ENCODE measurements at regions not wholly inside any gene's neighbourhood (a gene's known extent, or its start where the extent isn't known, plus 50 kb on each side); places are given as distances from the start of the nearest gene placed in this dataset.

GRCh38 chr5:88558366-88558765 is 289.7 kb upstream of the TMEM161B start:
- H2BK12ac ChIP-seq (ENCODE audit: low read length), result no peak overlapping the region
- H3K4me2 ChIP-seq (ENCODE audit: low read length), result no peak overlapping the region
- H3K14ac ChIP-seq (ENCODE audit: low read length), result no peak overlapping the region
- no peak overlapping the region for H2AK5ac ChIP-seq (ENCODE audit: low read length)
- no peak overlapping the region for H3K9ac ChIP-seq (ENCODE audit: low read length)
- H4K12ac ChIP-seq (ENCODE audit: low read depth, low read length), result no peak overlapping the region
- no peaks in the 10 kb centered on the region for H3K27me3 ChIP-seq (ENCODE audit: insufficient read depth, low read length)
- no peaks in the 10 kb centered on the region for H3K36me3 ChIP-seq (ENCODE audit: control insufficient read depth in 1 of 2, insufficient read depth in 2 of 2, low read length in 2 of 2)
- H2AFZ ChIP-seq (ENCODE audit: insufficient read depth, low read length, poor library complexity), result no peak overlapping the region
- no peaks in the 10 kb centered on the region for H3K9me3 ChIP-seq (ENCODE audit: insufficient read depth, low read depth, low read length)
- H3K23ac ChIP-seq (ENCODE audit: low read length), result no peak overlapping the region
- H3K27ac ChIP-seq (ENCODE audit: low read depth, low read length), result no peak overlapping the region
- H3K79me1 ChIP-seq (ENCODE audit: low read length), result no peaks in the 10 kb centered on the region
- no peak for DNase-seq
- WGBS (ENCODE audit: extremely low coverage, insufficient coverage, insufficient read length), result no CpG with 5 or more reads among the region's 5 CpGs
- H3K4me1 ChIP-seq (ENCODE audit: control insufficient read depth in 1 of 2, insufficient read depth in 2 of 2, low read length in 2 of 2), result no peaks in the 10 kb centered on the region
- H3K79me2 ChIP-seq (ENCODE audit: control insufficient read depth, insufficient read depth, low read length, poor library complexity), result no peaks in the 10 kb centered on the region
- no peak overlapping the region for H4K91ac ChIP-seq (ENCODE audit: low read depth, low read length)
- no peak overlapping the region for H3K4ac ChIP-seq (ENCODE audit: low read depth, low read length)
- no peak overlapping the region for H2BK5ac ChIP-seq (ENCODE audit: low read depth, low read length, poor library complexity)
- H3K18ac ChIP-seq (ENCODE audit: low read length), result no peak overlapping the region
- no peak overlapping the region for H3K4me3 ChIP-seq (ENCODE audit: low read depth, low read length)
- no peak overlapping the region for H4K8ac ChIP-seq (ENCODE audit: low read depth, low read length)
- no peak overlapping the region for H2BK120ac ChIP-seq (ENCODE audit: insufficient read depth, low read length, poor library complexity)

- Histone ChIP-seq H2AK5ac (ENCODE audit: low read length) (no peak overlapping the region), H3K27me3 (ENCODE audit: insufficient read depth, low read length) (no peaks in the 10 kb centered on the region), H3K4ac (ENCODE audit: low read depth, low read length) (no peak overlapping the region), H3K4me3 (ENCODE audit: low read depth, low read length) (no peak overlapping the region), H3K9me3 (ENCODE audit: insufficient read depth, low read depth, low read length) (no peaks in the 10 kb centered on the region), H2AFZ (ENCODE audit: insufficient read depth, low read length, poor library complexity) (no peak overlapping the region), H3K36me3 (ENCODE audit: control insufficient read depth in 1 of 2, insufficient read depth in 2 of 2, low read length in 2 of 2) (no peaks in the 10 kb centered on the region), H4K8ac (ENCODE audit: low read depth, low read length) (no peak overlapping the region), H2BK120ac (ENCODE audit: insufficient read depth, low read length, poor library complexity) (no peak overlapping the region), H4K12ac (ENCODE audit: low read depth, low read length) (no peak overlapping the region), H3K18ac (ENCODE audit: low read length) (no peak overlapping the region), H3K27ac (ENCODE audit: low read depth, low read length) (no peak overlapping the region), H3K4me2 (ENCODE audit: low read length) (no peak overlapping the region), H2BK5ac (ENCODE audit: low read depth, low read length, poor library complexity) (no peak overlapping the region), H3K79me1 (ENCODE audit: low read length) (no peaks in the 10 kb centered on the region), H3K23ac (ENCODE audit: low read length) (no peak overlapping the region), H3K9ac (ENCODE audit: low read length) (no peak overlapping the region), H2BK12ac (ENCODE audit: low read length) (no peak overlapping the region), H3K79me2 (ENCODE audit: control insufficient read depth, insufficient read depth, low read length, poor library complexity) (no peaks in the 10 kb centered on the region), H4K91ac (ENCODE audit: low read depth, low read length) (no peak overlapping the region), H3K4me1 (ENCODE audit: control insufficient read depth in 1 of 2, insufficient read depth in 2 of 2, low read length in 2 of 2) (no peaks in the 10 kb centered on the region), H3K14ac (ENCODE audit: low read length) (no peak overlapping the region)
- no peak for DNase-seq
- no CpG with 5 or more reads among the region's 3 CpGs for WGBS (ENCODE audit: extremely low coverage, insufficient coverage, insufficient read length)
These were observed 289.2 kb upstream of the TMEM161B start for GRCh38 chr5:88557881-88558280.

- Histone ChIP-seq H2AFZ (ENCODE audit: insufficient read depth, low read length, poor library complexity) (no peak overlapping the region), H4K12ac (ENCODE audit: low read depth, low read length) (no peak overlapping the region), H3K9me3 (ENCODE audit: insufficient read depth, low read depth, low read length) (no peaks in the 10 kb centered on the region), H2AK5ac (ENCODE audit: low read length) (no peak overlapping the region), H2BK12ac (ENCODE audit: low read length) (no peak overlapping the region), H3K18ac (ENCODE audit: low read length) (no peak overlapping the region), H3K79me2 (ENCODE audit: control insufficient read depth, insufficient read depth, low read length, poor library complexity) (no peaks in the 10 kb centered on the region), H2BK120ac (ENCODE audit: insufficient read depth, low read length, poor library complexity) (no peak overlapping the region), H3K27me3 (ENCODE audit: insufficient read depth, low read length) (no peaks in the 10 kb centered on the region), H3K4ac (ENCODE audit: low read depth, low read length) (no peak overlapping the region), H3K27ac (ENCODE audit: low read depth, low read length) (no peak overlapping the region), H4K8ac (ENCODE audit: low read depth, low read length) (no peak overlapping the region), H3K36me3 (ENCODE audit: control insufficient read depth in 1 of 2, insufficient read depth in 2 of 2, low read length in 2 of 2) (no peaks in the 10 kb centered on the region), H3K23ac (ENCODE audit: low read length) (no peak overlapping the region), H4K91ac (ENCODE audit: low read depth, low read length) (no peak overlapping the region), H2BK5ac (ENCODE audit: low read depth, low read length, poor library complexity) (no peak overlapping the region), H3K4me2 (ENCODE audit: low read length) (no peak overlapping the region), H3K4me3 (ENCODE audit: low read depth, low read length) (no peak overlapping the region), H3K9ac (ENCODE audit: low read length) (no peak overlapping the region), H3K4me1 (ENCODE audit: control insufficient read depth in 1 of 2, insufficient read depth in 2 of 2, low read length in 2 of 2) (no peaks in the 10 kb centered on the region), H3K14ac (ENCODE audit: low read length) (no peak overlapping the region), H3K79me1 (ENCODE audit: low read length) (no peaks in the 10 kb centered on the region)
- 100% methylated on average over 1 of the region's 2 CpGs for WGBS (ENCODE audit: extremely low coverage, insufficient coverage, insufficient read length)
- no peak for DNase-seq
These were observed 288.5 kb upstream of the TMEM161B start for GRCh38 chr5:88557131-88557530.

GRCh38 chr5:88556406-88556805 is 287.8 kb upstream of the TMEM161B start:
- Histone ChIP-seq H2AFZ (ENCODE audit: insufficient read depth, low read length, poor library complexity) (no peak overlapping the region), H3K79me1 (ENCODE audit: low read length) (no peaks in the 10 kb centered on the region), H3K9me3 (ENCODE audit: insufficient read depth, low read depth, low read length) (no peaks in the 10 kb centered on the region), H3K4me3 (ENCODE audit: low read depth, low read length) (no peak overlapping the region), H3K27me3 (ENCODE audit: insufficient read depth, low read length) (no peaks in the 10 kb centered on the region), H4K91ac (ENCODE audit: low read depth, low read length) (no peak overlapping the region), H4K8ac (ENCODE audit: low read depth, low read length) (no peak overlapping the region), H2BK120ac (ENCODE audit: insufficient read depth, low read length, poor library complexity) (no peak overlapping the region), H3K79me2 (ENCODE audit: control insufficient read depth, insufficient read depth, low read length, poor library complexity) (no peaks in the 10 kb centered on the region), H2BK12ac (ENCODE audit: low read length) (no peak overlapping the region), H3K23ac (ENCODE audit: low read length) (no peak overlapping the region), H3K4me1 (ENCODE audit: control insufficient read depth in 1 of 2, insufficient read depth in 2 of 2, low read length in 2 of 2) (no peaks in the 10 kb centered on the region), H3K18ac (ENCODE audit: low read length) (no peak overlapping the region), H2AK5ac (ENCODE audit: low read length) (no peak overlapping the region), H3K4me2 (ENCODE audit: low read length) (no peak overlapping the region), H3K9ac (ENCODE audit: low read length) (no peak overlapping the region), H3K4ac (ENCODE audit: low read depth, low read length) (no peak overlapping the region), H3K14ac (ENCODE audit: low read length) (no peak overlapping the region), H3K27ac (ENCODE audit: low read depth, low read length) (no peak overlapping the region), H3K36me3 (ENCODE audit: control insufficient read depth in 1 of 2, insufficient read depth in 2 of 2, low read length in 2 of 2) (no peaks in the 10 kb centered on the region), H4K12ac (ENCODE audit: low read depth, low read length) (no peak overlapping the region), H2BK5ac (ENCODE audit: low read depth, low read length, poor library complexity) (no peak overlapping the region)
- DNase-seq, result no peak
- no CpG with 5 or more reads among the region's 4 CpGs for whole genome bisulfite sequencing (ENCODE audit: extremely low coverage, insufficient coverage, insufficient read length)

Data from trophoblast cell (in vitro differentiated cells and primary cell).